ENCODE measurements at regions not wholly inside any gene's neighbourhood (a gene's known extent, or its start where the extent isn't known, plus 50 kb on each side); places are given as distances from the start of the nearest gene placed in this dataset.
"Not testable (repeated sequence)": the region's sequence is repeated elsewhere in the genome, so short reads cannot be mapped to it uniquely, and the experiment has no call there.

DNA sequence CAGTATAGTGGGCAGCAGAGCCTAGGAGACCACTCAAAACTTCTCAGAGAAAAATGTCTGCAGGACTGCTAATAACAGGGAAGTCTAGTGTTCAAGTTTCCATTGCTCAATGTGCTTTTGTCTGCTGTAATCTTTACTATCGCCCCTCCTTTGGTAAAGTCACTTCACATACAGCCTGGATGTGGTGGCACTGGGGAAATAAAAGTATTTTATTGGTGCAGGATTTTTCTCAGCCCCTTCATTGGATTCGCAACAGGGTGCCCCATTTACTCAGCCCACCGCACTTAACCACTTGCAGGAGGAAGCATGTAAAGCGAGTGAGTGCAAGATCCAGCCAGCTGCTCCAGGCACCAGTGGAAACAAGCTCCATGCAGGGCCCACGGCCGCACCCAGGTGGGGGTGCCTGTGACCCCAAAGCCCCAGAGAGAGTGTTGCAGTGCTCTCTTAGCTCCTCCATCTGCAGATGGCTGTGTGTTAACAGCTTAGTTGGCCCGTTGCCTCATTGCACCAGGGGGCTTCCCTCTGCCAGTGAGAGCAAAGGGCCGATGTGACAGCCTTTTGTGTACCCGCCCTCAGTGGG, 163.5 kb upstream of the TMEM72 start:
- in situ Hi-C loops (cut with MboI), result no loop called here
- TF ChIP-seq EZH2phosphoT487 (IDR thresholded peaks at IDR 0.05; ENCODE audit: insufficient read depth, low read depth) (no peak), EZH2 (IDR thresholded peaks at IDR 0.05; ENCODE audit: insufficient read depth, poor library complexity, severe bottlenecking) (no peak)
- no peak overlapping the region for H2AFZ ChIP-seq
- H3K79me2 ChIP-seq (ENCODE audit: insufficient read depth), result no peaks in the 10 kb centered on the region
- H3K9ac ChIP-seq, result no peak overlapping the region
- H3K4me3 ChIP-seq, result no peak overlapping the region
- H3K4me2 ChIP-seq (ENCODE audit: unreplicated experiment), result no peak overlapping the region
- H3K27me3 ChIP-seq (replicated peaks; ENCODE audit: insufficient read depth), result no peaks in the 10 kb centered on the region
- no peaks in the 10 kb centered on the region for H3K36me3 ChIP-seq (ENCODE audit: low read depth)
- no peaks in the 10 kb centered on the region for H3K9me3 ChIP-seq (ENCODE audit: low read depth)
- peaks cover 11% of the 10 kb centered on the region for H3F3A ChIP-seq (ENCODE audit: insufficient read depth)
- H3K9me2 ChIP-seq (ENCODE audit: insufficient read depth), result no peaks in the 10 kb centered on the region
- H4K20me1 ChIP-seq (ENCODE audit: insufficient read depth), result no peaks in the 10 kb centered on the region
- peaks cover 8% of the 10 kb centered on the region for H3K4me1 ChIP-seq (ENCODE audit: insufficient read depth)
- WGBS, 2 experiments (ENCODE audit: low coverage in 1 of 2, low lambda C conversion rate in 2 of 2, missing lambda C conversion rate in 2 of 2), result 85% methylated on average over 9 of the region's 9 CpGs
- DNase-seq, result no peak
- no peak overlapping the region for H3K27ac ChIP-seq

DNA sequence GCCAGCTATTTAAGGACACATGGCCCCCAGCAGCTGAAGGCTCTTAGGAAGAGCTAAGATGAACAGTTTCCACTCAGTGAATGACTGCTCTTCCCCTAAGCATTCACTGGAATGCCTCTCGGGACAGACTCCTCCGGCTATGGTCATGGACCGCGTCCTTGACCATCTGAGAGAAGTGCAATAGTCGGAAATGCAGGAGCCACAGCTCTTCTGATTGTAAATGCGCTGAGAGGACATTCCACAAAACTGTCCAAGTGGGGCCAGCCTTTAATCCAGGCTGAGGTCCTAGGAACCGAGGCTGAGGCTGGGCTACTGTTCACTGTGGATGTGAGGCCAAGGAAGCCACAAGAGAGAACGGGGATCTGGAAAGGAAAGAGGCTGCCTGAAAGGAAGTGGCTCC, 162.0 kb upstream of the TMEM72 start:
- no peak overlapping the region for H3K27ac ChIP-seq
- in situ Hi-C loops (cut with MboI), result no loop called here
- no peak overlapping the region for H3K9ac ChIP-seq
- peaks cover 22% of the 10 kb centered on the region for H3F3A ChIP-seq (ENCODE audit: insufficient read depth)
- TF ChIP-seq EZH2phosphoT487 (IDR thresholded peaks at IDR 0.05; ENCODE audit: insufficient read depth, low read depth) (no peak), EZH2 (IDR thresholded peaks at IDR 0.05; ENCODE audit: insufficient read depth, poor library complexity, severe bottlenecking) (no peak)
- H3K4me3 ChIP-seq, result no peak overlapping the region
- H3K4me2 ChIP-seq (ENCODE audit: unreplicated experiment), result no peak overlapping the region
- H3K79me2 ChIP-seq (ENCODE audit: insufficient read depth), result no peaks in the 10 kb centered on the region
- H3K4me1 ChIP-seq (ENCODE audit: insufficient read depth), result peaks cover 20% of the 10 kb centered on the region
- DNase-seq, result no peak
- no peaks in the 10 kb centered on the region for H3K36me3 ChIP-seq (ENCODE audit: low read depth)
- H3K9me3 ChIP-seq (ENCODE audit: low read depth), result no peaks in the 10 kb centered on the region
- 97% methylated on average over 8 of the region's 8 CpGs for WGBS, 2 experiments (ENCODE audit: low coverage in 1 of 2, low lambda C conversion rate in 2 of 2, missing lambda C conversion rate in 2 of 2)
- H3K9me2 ChIP-seq (ENCODE audit: insufficient read depth), result no peaks in the 10 kb centered on the region
- H2AFZ ChIP-seq, result no peak overlapping the region
- H3K27me3 ChIP-seq (replicated peaks; ENCODE audit: insufficient read depth), result no peaks in the 10 kb centered on the region
- H4K20me1 ChIP-seq (ENCODE audit: insufficient read depth), result no peaks in the 10 kb centered on the region

DNA sequence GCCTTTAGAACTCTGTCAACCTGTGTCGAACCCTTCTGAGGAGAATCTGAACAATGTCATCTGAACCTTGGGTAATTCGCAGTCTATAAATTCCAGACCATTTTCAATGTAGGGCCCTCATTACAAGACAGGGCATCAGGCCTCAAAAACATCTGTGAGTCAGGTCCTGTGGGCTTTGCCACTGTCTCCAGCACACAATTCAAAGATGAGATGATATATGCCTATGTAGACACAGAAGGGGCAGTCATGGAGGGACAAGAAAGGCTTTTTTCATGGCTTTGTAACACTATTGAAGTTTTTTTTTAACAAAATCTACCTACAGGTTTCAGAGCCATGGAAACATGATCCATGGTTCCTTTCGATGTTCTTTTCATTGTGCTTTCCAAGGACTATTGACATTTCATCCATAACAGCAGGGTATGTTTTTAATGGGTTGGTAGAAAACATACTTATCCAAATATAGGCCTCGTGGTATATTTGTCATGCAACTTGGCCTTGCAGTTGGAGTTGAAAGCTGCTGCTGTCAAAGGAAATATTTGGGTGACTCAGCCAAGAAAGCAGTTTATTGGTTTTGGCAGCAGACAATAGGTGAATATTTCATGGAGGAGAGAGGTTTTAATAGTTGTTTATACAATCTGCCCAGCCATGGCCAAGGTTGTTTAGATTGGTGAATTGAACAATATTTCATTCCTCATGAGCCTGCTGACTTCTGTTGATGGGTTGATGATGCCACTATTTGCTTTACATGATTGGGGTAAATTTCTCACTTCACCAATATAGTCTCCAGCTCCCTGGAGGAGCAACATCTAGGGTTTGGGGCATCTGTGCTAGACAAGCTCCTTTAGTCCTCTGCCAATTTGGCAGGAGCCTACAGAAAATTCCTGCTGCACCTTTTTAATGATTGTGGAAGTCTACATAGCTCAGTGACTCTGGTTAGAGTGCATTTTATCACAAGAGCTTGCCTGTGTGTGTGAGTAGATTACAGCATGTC, 158.4 kb upstream of the TMEM72 start:
- Histone ChIP-seq H3K4me3 (no peak overlapping the region), H3K9ac (peak overlapping the region; percentile 17; the same call in 1 of the 2 replicates), H3K36me3 (ENCODE audit: low read depth) (no peaks in the 10 kb centered on the region), H3K27me3 (replicated peaks; ENCODE audit: insufficient read depth) (no peaks in the 10 kb centered on the region), H2AFZ (no peak overlapping the region), H3K9me2 (ENCODE audit: insufficient read depth) (no peaks in the 10 kb centered on the region), H3K27ac (peak overlapping the region; percentile 69), H3F3A (ENCODE audit: insufficient read depth) (peaks cover 29% of the 10 kb centered on the region), H3K9me3 (ENCODE audit: low read depth) (no peaks in the 10 kb centered on the region), H3K4me2 (ENCODE audit: unreplicated experiment) (peak overlapping the region; percentile 36), H4K20me1 (ENCODE audit: insufficient read depth) (no peaks in the 10 kb centered on the region), H3K79me2 (ENCODE audit: insufficient read depth) (no peaks in the 10 kb centered on the region), H3K4me1 (ENCODE audit: insufficient read depth) (peaks cover 33% of the 10 kb centered on the region)
- in situ Hi-C loops (cut with MboI), result no loop called here
- 48% methylated on average over 4 of the region's 4 CpGs for WGBS, 2 experiments (ENCODE audit: low coverage in 1 of 2, low lambda C conversion rate in 2 of 2, missing lambda C conversion rate in 2 of 2)
- DNase-seq, result peak; percentile 93
- TF ChIP-seq EZH2 (IDR thresholded peaks at IDR 0.05; ENCODE audit: insufficient read depth, poor library complexity, severe bottlenecking) (no peak), EZH2phosphoT487 (IDR thresholded peaks at IDR 0.05; ENCODE audit: insufficient read depth, low read depth) (0 out of 2 replicates have a peak, but pooled peaks have one; percentile 72)

DNA sequence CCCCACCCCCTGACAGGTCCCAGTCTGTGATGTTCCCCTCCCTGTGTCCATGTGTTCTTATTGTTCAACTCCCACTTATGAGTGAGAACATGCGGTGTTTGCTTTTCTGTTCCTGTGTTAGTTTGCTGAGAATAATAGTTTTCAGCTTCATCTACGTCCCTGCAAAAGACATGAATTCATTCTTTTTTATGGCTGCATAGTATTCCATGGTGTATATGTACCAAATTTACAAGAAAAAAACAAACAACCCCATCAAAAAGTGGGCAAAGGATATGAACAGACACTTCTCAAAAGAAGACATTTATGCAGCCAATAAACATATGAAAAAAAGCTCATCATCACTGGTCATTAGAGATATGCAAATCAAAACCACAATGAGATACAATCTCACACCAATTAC, 156.8 kb upstream of the TMEM72 start:
- H3K27ac ChIP-seq; H3K4me2 ChIP-seq (ENCODE audit: unreplicated experiment); H3K27me3 ChIP-seq (replicated peaks; ENCODE audit: insufficient read depth); H3K9me2 ChIP-seq (ENCODE audit: insufficient read depth); DNase-seq; H2AFZ ChIP-seq; H3K79me2 ChIP-seq (ENCODE audit: insufficient read depth); H3K9ac ChIP-seq; H3K4me3 ChIP-seq; H3K36me3 ChIP-seq (ENCODE audit: low read depth); H4K20me1 ChIP-seq (ENCODE audit: insufficient read depth); H3K9me3 ChIP-seq (ENCODE audit: low read depth); in situ Hi-C loops (cut with MboI): not testable (repeated sequence)
- WGBS, 2 experiments (ENCODE audit: low coverage in 1 of 2, low lambda C conversion rate in 2 of 2, missing lambda C conversion rate in 2 of 2), result 93 to 100% methylated on average over 2 of the region's 2 CpGs
- H3F3A ChIP-seq (ENCODE audit: insufficient read depth), result peaks cover 29% of the 10 kb centered on the region
- H3K4me1 ChIP-seq (ENCODE audit: insufficient read depth), result peaks cover 33% of the 10 kb centered on the region
